ENCODE measurements at regions not wholly inside any gene's neighbourhood (a gene's known extent, or its start where the extent isn't known, plus 50 kb on each side); places are given as distances from the start of the nearest gene placed in this dataset.

GRCh38 chr2:67341336-67341735 lies 55.8 kb upstream of the ETAA1 start:
- ATAC-seq (no peak), DNase-seq (ENCODE audit: low spot score) (no peak)
- H3K27me3 Mint-ChIP-seq, result peaks cover 13 to 20% of the 10 kb centered on the region in 2 donors
- H3K36me3 Mint-ChIP-seq, result no peaks in the 10 kb centered on the region
- no peaks in the 10 kb centered on the region for H3K4me1 Mint-ChIP-seq (ENCODE audit: low read depth in 2 of 2)
- no peak overlapping the region for H3K4me3 Mint-ChIP-seq
- peaks cover 3% of the 10 kb centered on the region for H3K9me3 Mint-ChIP-seq
- no peak overlapping the region for H3K27ac Mint-ChIP-seq

GRCh38 chr2:67342394-67342793 lies 54.7 kb upstream of the ETAA1 start:
- no peak for ATAC-seq
- no peak for DNase-seq (ENCODE audit: low spot score)
- H3K4me3 Mint-ChIP-seq, result no peak overlapping the region
- peaks cover 3% of the 10 kb centered on the region for H3K9me3 Mint-ChIP-seq
- H3K27me3 Mint-ChIP-seq, result peaks cover 13 to 20% of the 10 kb centered on the region in 2 donors
- no peaks in the 10 kb centered on the region for H3K4me1 Mint-ChIP-seq (ENCODE audit: low read depth in 2 of 2)
- no peak overlapping the region for H3K27ac Mint-ChIP-seq
- no peaks in the 10 kb centered on the region for H3K36me3 Mint-ChIP-seq

- ATAC-seq (no peak), DNase-seq (ENCODE audit: low spot score) (no peak)
- Mint-ChIP-seq H3K9me3 (peaks cover 3% of the 10 kb centered on the region), H3K27me3 (peaks cover 9 to 11% of the 10 kb centered on the region in 2 donors), H3K36me3 (no peaks in the 10 kb centered on the region), H3K4me1 (ENCODE audit: low read depth in 2 of 2) (no peaks in the 10 kb centered on the region), H3K4me3 (no peak overlapping the region), H3K27ac (no peak overlapping the region)
These were observed 50.3 kb upstream of the ETAA1 start for GRCh38 chr2:67346718-67347407.

All from natural killer cell treated with Interleukin-12 subunit alpha and Interleukin-12 subunit beta and Interleukin-15 and Interleukin-18, amount 100 ng/mL, for 72 hours (primary cell).